ENCODE measurements at regions not wholly inside any gene's neighbourhood (a gene's known extent, or its start where the extent isn't known, plus 50 kb on each side); places are given as distances from the start of the nearest gene placed in this dataset.

DNA sequence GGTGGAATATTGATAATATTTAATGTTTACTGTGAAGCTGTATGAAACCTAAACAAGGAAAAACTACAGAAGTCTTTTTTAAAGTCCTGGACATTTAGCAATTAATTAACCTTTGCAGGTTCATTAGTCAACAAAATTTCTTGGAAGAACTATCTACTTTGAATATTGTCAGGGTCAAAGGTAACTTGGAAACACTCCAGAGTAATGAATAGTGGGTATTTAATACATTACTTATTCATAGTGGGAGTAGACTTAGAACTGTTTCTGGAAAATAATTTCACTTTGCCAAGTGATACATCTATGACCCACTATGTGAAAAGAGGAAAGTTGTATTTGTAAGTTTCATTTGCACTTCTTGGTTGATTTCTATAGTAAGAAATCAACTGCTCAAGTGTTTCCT lies 319.1 kb downstream of the TFAP2B start:
- TF ChIP-seq GLIS3 (CRISPR knock-in tag; IDR thresholded peaks at IDR 0.05), result no peak
- TF ChIP-seq CSDC2 (CRISPR knock-in tag; IDR thresholded peaks at IDR 0.05), result no peak
- no peak for ATAC-seq

GRCh38 chr6:51139950-51140385 lies 321.3 kb downstream of the TFAP2B start:
- TF ChIP-seq ESRRG (CRISPR knock-in tag; IDR thresholded peaks at IDR 0.05) (no peak), PATZ1 (CRISPR knock-in tag; IDR thresholded peaks at IDR 0.05; ENCODE audit: borderline replicate concordance) (no peak), ZNF565 (CRISPR knock-in tag; conservative IDR thresholded peaks at IDR 0.05; ENCODE audit: low read depth) (no peak), ZC3H10 (CRISPR knock-in tag; IDR thresholded peaks at IDR 0.05) (no peak), TSHZ2 (CRISPR knock-in tag; IDR thresholded peaks at IDR 0.05) (no peak), PPARA (CRISPR knock-in tag; IDR thresholded peaks at IDR 0.05; ENCODE audit: borderline replicate concordance) (no peak)
- TF ChIP-seq, protein P1, sequence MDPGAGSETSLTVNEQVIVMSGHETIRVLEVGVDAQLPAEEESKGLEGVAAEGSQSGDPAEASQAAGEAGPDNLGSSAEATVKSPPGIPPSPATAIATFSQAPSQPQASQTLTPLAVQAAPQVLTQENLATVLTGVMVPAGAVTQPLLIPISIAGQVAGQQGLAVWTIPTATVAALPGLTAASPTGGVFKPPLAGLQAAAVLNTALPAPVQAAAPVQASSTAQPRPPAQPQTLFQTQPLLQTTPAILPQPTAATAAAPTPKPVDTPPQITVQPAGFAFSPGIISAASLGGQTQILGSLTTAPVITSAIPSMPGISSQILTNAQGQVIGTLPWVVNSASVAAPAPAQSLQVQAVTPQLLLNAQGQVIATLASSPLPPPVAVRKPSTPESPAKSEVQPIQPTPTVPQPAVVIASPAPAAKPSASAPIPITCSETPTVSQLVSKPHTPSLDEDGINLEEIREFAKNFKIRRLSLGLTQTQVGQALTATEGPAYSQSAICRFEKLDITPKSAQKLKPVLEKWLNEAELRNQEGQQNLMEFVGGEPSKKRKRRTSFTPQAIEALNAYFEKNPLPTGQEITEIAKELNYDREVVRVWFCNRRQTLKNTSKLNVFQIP (CRISPR knock-in tag; IDR thresholded peaks at IDR 0.05; ENCODE audit: borderline replicate concordance, low read depth), result no peak
- ATAC-seq, result no peak

DNA sequence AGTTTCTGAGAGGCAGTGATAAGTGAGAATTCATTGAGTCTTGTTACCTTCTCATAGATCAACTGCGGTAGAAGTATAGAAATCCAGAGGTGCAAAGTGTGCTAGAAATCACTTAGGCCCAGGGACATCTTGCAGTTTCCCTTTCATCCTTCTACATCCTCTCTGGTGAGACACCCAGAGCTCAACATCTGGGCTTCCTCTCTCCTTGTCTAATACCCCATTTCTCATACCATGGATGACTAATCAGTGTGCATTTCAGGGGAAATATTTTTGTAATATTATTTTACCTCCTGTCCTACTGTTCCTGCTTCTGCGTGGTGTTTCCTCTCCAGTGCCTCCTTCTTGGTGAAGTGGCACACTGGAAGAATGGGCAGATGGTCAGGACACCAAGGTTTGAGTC lies 322.4 kb downstream of the TFAP2B start:
- no peak for ATAC-seq
- TF ChIP-seq CSDC2 (CRISPR knock-in tag; IDR thresholded peaks at IDR 0.05), result no peak

- ATAC-seq, result no peak
Measured at GRCh38 chr6:51147756-51148155, 329.1 kb downstream of the TFAP2B start.

More at GRCh38 chr6:51147756-51148155, 329.1 kb downstream of the TFAP2B start:
- TF ChIP-seq PATZ1 (CRISPR knock-in tag; IDR thresholded peaks at IDR 0.05; ENCODE audit: borderline replicate concordance) (no peak), ZFP30 (CRISPR knock-in tag; IDR thresholded peaks at IDR 0.05) (no peak), BACH2 (CRISPR knock-in tag; IDR thresholded peaks at IDR 0.05; ENCODE audit: borderline replicate concordance) (no peak), TSHZ2 (CRISPR knock-in tag; IDR thresholded peaks at IDR 0.05) (no peak), ZC3H10 (CRISPR knock-in tag; IDR thresholded peaks at IDR 0.05) (no peak), ZFP3 (CRISPR knock-in tag; IDR thresholded peaks at IDR 0.05) (no peak), TCF4 (CRISPR knock-in tag; IDR thresholded peaks at IDR 0.05; ENCODE audit: borderline replicate concordance) (no peak), GLIS3 (CRISPR knock-in tag; IDR thresholded peaks at IDR 0.05) (no peak)
- TF ChIP-seq, protein P1 (CRISPR knock-in tag; IDR thresholded peaks at IDR 0.05; ENCODE audit: borderline replicate concordance, low read depth), result no peak

Data from SK-N-SH treated with all-trans-retinoic acid at 6 μM for 48 hours (cell line).